ENCODE measurements at regions not wholly inside any gene's neighbourhood (a gene's known extent, or its start where the extent isn't known, plus 50 kb on each side); places are given as distances from the start of the nearest gene placed in this dataset.

GRCh38 chr18:2222270-2223185, 348.8 kb downstream of the METTL4 start:
- TF ChIP-seq CTCF (IDR thresholded peaks at IDR 0.05; ENCODE audit: low read depth, low read length, missing input control) (no peak), TAF1 (conservative IDR thresholded peaks at IDR 0.05) (no peak), GABPA (IDR thresholded peaks at IDR 0.05 in 1 of 2, conservative IDR thresholded peaks at IDR 0.05 in 1 of 2) (no peak), ZBTB33 (IDR thresholded peaks at IDR 0.05) (no peak)
